Activated T-helper 17 cell treated with anti-CD3 and anti-CD28 coated beads, Interleukin-2, amount 50 U/mL, for 72 hours (primary cell): ENCODE measurements at regions not wholly inside any gene's neighbourhood (a gene's known extent, or its start where the extent isn't known, plus 50 kb on each side); places are given as distances from the start of the nearest gene placed in this dataset.

Experiments used
- ATAC-seq: fragments of 150-1000 bp; cut with Tn5 transposase; replicated peaks from 2 replicates; pipeline ENCODE4 v1.10.0; 2021; ENCODE audit warnings: mild to moderate bottlenecking, moderate library complexity
- H3K27ac Mint-ChIP-seq: one replicate; pipeline ENCODE4 v1.8.0; 2022; ENCODE audit warnings: mixed read lengths
- H3K27me3 Mint-ChIP-seq: one replicate; pipeline ENCODE4 v1.8.0; 2022; ENCODE audit warnings: mixed read lengths
- H3K36me3 Mint-ChIP-seq: one replicate; pipeline ENCODE4 v1.8.0; 2022; ENCODE audit warnings: low read depth, mild to moderate bottlenecking, mixed read lengths
- H3K4me1 Mint-ChIP-seq: one replicate; pipeline ENCODE4 v1.8.0; 2022; ENCODE audit warnings: mixed read lengths
- H3K4me3 Mint-ChIP-seq: one replicate; pipeline ENCODE4 v1.8.0; 2022; ENCODE audit warnings: mild to moderate bottlenecking, mixed read lengths
- H3K9me3 Mint-ChIP-seq: one replicate; pipeline ENCODE4 v1.8.0; 2022; ENCODE audit warnings: mixed read lengths

DNA sequence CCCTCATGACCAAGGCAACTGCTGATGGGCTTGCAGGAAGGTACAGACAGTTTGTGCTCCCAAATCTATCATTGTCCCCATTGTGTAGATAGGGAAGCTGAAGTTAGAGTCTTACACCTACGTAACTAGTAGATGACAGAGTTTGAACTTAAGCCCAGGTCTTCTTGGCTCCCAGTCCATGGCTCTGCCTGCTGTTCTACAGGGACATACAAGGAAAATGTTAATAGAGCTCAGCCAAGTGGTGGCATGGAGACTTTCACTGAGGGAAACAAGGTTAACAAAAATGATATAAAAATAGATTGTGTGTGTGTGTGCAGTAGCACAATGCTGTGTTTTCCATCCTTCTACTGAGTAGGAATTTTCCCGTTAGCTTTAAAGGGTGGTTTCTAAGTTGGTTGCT lies 936.5 kb downstream of the RPA4 start:
- Mint-ChIP-seq H3K36me3 (no peaks in the 10 kb centered on the region), H3K4me1 (no peaks in the 10 kb centered on the region), H3K27me3 (peaks cover 9% of the 10 kb centered on the region), H3K9me3 (peaks cover 5% of the 10 kb centered on the region), H3K4me3 (no peak overlapping the region), H3K27ac (no peak overlapping the region)
- no peak for ATAC-seq

DNA sequence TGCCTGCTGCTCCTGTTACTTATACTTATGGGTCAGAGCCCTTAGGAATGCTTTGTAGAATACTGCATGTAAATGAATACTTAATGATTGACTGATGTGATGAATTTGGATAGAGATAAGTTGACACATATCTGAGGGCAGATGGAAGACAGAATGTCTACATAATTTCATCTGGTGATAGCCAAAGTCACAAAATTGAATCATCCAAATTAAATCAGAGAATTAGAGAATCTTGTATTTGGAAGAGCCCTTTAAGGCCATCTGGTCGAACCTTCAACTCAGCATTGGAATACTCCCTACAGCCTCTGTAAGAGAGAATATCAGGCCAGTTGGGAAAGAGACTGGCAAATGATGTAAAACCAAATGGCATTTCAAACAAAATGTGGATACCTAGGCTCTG lies 944.8 kb downstream of the RPA4 start:
- Mint-ChIP-seq H3K4me1 (no peaks in the 10 kb centered on the region), H3K4me3 (no peak overlapping the region), H3K27ac (no peak overlapping the region), H3K27me3 (peaks cover 4% of the 10 kb centered on the region), H3K36me3 (no peaks in the 10 kb centered on the region), H3K9me3 (peaks cover 5% of the 10 kb centered on the region)
- no peak for ATAC-seq

DNA sequence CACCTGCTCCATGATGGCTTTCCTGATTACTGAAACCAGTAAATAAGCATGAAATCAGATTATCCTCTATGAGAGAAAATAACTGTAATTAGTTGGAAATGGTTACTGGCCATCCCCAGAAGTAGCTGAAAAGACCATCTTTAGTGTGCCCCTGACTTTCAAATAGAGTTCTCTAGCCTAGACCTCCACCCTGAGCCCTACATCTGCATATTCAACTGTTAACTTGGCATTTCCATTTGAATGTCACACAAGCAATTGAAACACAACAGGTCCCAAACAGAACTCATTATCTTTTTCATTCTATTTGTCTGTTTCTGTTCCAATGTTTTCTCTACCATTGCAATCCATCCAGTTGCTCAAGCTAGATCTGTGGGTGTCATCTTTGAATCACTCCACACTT lies 952.3 kb downstream of the RPA4 start:
- no peaks in the 10 kb centered on the region for H3K9me3 Mint-ChIP-seq
- no peak overlapping the region for H3K27ac Mint-ChIP-seq
- no peaks in the 10 kb centered on the region for H3K27me3 Mint-ChIP-seq
- ATAC-seq, result no peak
- no peaks in the 10 kb centered on the region for H3K4me1 Mint-ChIP-seq
- H3K4me3 Mint-ChIP-seq, result no peak overlapping the region
- H3K36me3 Mint-ChIP-seq, result no peaks in the 10 kb centered on the region

DNA sequence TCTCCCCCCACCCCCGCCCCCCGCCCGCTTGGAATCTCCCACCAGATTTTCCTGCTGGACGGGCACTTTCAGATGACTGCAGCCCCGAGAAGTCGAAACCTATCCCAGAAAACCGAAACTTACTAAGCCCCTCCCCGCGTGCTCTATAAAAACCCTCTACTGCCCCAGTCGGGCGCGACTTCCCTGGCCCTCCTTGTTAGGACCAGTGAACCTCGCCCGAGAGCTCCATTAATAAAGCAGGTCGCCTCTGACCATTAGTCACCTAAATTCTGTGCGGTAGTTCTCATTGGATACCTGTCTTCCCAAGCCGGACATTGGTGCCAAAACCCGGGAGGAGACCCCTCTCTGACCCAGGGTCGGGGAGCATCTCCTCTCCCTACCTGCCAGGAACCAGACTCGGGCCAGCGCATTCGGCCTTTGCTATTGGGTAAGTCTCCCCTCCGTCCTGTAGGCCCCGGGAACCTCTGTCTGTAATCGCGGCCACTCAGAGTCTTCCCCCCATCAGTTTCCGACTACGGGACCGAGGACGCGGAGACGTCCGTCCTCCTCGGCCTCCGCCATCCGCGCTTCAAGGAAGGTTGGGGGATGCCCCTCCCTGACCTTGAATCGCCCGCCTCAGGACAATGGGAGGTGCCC lies 958.0 kb downstream of the RPA4 start:
- Mint-ChIP-seq H3K9me3 (peaks cover 5% of the 10 kb centered on the region), H3K27me3 (no peaks in the 10 kb centered on the region), H3K4me3 (no peak overlapping the region), H3K4me1 (no peaks in the 10 kb centered on the region), H3K36me3 (no peaks in the 10 kb centered on the region), H3K27ac (no peak overlapping the region)
- no peak for ATAC-seq

DNA sequence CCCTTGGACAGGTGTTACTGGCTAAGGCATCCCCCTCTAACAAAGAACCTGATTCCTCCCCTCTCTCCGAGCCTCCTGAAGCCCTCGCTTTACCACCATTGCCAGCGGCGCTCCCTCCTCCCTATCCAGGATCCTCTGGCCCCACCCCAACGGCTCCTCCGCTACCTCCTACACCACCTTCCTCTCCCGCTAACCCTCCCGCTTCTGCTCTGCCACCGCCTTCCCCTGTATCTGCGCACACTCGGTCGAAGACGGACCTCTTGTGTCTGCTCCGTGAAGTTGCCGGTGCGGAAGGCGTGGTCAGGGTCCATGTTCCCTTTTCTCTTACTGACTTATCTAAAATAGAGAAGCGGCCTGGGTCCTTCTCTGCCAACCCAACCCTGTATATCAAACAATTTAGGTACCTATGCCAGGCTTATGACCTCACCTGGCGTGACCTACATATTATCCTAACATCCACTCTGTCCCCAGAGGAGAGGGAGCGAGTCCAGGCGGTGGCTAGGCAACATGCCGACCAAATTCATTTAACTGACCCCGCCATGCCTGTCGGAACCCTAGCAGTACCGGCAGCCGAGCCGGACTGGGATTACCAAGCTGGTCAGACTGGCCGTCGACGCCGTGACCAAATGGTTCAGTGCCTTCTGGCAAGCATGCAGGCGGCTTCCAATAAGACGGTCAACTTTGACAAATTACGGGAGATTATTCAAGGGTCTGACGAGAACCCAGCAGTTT lies 958.9 kb downstream of the RPA4 start:
- no peak overlapping the region for H3K27ac Mint-ChIP-seq

DNA sequence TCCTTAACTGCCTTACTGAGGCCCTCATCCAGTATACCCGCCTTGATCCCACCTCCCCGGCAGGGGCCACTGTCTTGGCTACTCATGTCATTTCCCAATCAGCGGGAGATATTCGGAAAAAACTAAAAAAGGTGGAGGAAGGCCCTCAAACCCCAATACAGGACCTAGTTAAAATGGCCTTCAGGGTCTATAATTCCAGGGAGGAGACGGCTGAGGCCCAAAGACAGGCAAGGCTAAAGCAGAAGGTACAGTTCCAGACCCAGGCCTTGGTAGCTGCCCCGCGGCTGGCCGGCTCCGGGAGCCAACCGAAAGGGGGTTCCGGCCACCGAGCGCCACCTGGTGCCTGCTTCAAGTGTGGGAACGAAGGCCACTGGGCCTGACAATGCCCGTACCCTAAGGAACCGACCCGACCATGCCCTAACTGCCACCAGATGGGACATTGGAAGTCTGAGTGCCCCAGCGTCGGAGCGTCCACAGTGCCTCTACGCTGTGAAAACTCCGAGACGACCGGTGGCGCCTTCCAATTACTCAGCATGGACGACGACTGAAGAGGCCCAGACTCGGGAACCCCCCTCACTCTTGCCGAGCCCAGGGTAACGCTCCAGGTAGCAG lies 959.6 kb downstream of the RPA4 start:
- ATAC-seq, result no peak
- Mint-ChIP-seq H3K27ac (no peak overlapping the region), H3K4me3 (no peak overlapping the region), H3K27me3 (no peaks in the 10 kb centered on the region), H3K36me3 (no peaks in the 10 kb centered on the region), H3K9me3 (peaks cover 5% of the 10 kb centered on the region), H3K4me1 (no peaks in the 10 kb centered on the region)

More for the DNA sequence above, 958.9 kb downstream of the RPA4 start:
- H3K4me1 Mint-ChIP-seq, result no peaks in the 10 kb centered on the region
- H3K27me3 Mint-ChIP-seq, result no peaks in the 10 kb centered on the region
- no peak overlapping the region for H3K4me3 Mint-ChIP-seq
- H3K9me3 Mint-ChIP-seq, result peaks cover 5% of the 10 kb centered on the region
- H3K36me3 Mint-ChIP-seq, result no peaks in the 10 kb centered on the region
- no peak for ATAC-seq

DNA sequence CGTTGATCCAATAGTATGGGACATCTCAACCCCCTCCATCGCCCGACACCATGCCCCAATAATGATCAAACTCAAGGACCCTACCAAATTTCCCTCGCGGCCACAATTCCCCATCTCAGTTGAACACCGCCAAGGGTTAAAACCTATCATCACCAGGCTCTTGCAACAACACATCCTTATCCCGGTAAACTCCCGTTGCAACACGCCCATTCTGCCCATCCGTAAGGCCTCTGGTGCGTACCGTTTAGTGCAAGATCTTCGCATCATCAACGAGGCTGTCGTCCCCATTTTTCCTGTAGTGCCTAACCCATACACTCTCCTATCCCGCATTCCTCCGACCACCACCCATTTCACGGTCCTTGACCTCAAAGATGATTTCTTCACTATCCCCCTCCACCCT lies 960.5 kb downstream of the RPA4 start:
- peaks cover 5% of the 10 kb centered on the region for H3K9me3 Mint-ChIP-seq
- ATAC-seq, result no peak
- no peaks in the 10 kb centered on the region for H3K4me1 Mint-ChIP-seq
- H3K36me3 Mint-ChIP-seq, result no peaks in the 10 kb centered on the region
- no peak overlapping the region for H3K27ac Mint-ChIP-seq
- H3K4me3 Mint-ChIP-seq, result no peak overlapping the region
- H3K27me3 Mint-ChIP-seq, result no peaks in the 10 kb centered on the region

DNA sequence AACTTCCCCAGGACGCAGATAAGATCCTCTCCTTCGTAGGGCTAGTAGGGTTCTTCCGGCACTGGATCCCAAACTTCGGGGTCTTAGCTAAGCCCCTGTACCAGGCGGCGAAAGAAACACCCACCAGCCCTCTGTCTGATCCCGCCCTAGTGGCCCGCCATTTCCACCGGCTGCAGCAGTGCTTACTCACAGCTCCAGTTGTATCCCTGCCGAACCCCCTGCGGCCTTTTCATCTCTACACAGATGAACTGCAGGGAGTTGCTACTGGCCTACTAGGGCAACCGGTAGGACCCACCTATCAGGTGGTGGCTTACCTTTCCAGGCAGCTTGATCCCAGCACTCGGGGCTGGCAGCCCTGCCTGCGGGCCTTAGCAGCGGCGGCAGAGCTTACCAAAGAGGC lies 961.2 kb downstream of the RPA4 start:
- Mint-ChIP-seq H3K36me3 (no peaks in the 10 kb centered on the region), H3K4me1 (no peaks in the 10 kb centered on the region), H3K9me3 (peaks cover 5% of the 10 kb centered on the region), H3K27me3 (no peaks in the 10 kb centered on the region), H3K27ac (no peak overlapping the region), H3K4me3 (no peak overlapping the region)
- ATAC-seq, result no peak

DNA sequence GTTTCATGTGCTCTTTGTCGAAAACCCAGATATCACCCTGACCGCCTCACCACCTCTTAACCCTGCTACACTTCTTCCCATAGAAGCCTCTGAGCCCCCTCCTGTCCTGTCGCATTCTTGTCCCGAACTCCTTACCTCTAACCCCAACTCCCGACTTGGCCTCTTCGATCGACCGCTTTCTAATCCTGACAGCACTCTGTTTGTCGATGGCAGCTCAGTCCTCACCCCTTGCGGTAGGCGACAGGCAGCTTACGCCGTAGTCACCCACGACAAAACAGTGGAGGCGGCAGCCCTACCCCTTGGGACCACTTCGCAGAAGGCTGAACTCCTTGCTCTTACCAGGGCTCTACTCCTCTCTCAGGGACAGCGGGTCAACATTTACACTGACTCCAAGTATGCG lies 961.7 kb downstream of the RPA4 start:
- Mint-ChIP-seq H3K4me3 (no peak overlapping the region), H3K4me1 (no peaks in the 10 kb centered on the region), H3K27ac (no peak overlapping the region), H3K9me3 (peaks cover 5% of the 10 kb centered on the region), H3K27me3 (no peaks in the 10 kb centered on the region), H3K36me3 (no peaks in the 10 kb centered on the region)
- no peak for ATAC-seq

DNA sequence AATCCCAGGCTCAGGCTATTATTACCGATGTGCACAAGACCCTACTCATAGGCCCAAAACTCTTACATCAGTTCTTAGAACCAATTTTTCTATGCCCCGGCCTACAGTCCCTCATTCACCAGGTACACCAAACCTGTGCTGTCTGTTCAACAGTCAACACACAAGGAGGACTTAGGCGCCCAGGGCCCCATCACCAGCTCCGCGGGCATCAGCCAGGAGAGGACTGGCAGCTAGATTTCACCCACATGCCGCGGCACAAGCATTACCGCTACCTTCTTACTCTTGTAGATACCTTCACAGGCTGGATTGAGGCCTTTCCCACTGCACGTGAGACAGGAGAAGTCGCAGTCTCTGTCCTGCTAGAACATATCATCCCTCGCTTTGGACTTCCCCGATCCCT lies 962.5 kb downstream of the RPA4 start:
- Mint-ChIP-seq H3K36me3 (no peaks in the 10 kb centered on the region), H3K4me3 (no peak overlapping the region), H3K27me3 (no peaks in the 10 kb centered on the region), H3K27ac (no peak overlapping the region), H3K9me3 (peaks cover 5% of the 10 kb centered on the region), H3K4me1 (no peaks in the 10 kb centered on the region)
- ATAC-seq, result no peak

DNA sequence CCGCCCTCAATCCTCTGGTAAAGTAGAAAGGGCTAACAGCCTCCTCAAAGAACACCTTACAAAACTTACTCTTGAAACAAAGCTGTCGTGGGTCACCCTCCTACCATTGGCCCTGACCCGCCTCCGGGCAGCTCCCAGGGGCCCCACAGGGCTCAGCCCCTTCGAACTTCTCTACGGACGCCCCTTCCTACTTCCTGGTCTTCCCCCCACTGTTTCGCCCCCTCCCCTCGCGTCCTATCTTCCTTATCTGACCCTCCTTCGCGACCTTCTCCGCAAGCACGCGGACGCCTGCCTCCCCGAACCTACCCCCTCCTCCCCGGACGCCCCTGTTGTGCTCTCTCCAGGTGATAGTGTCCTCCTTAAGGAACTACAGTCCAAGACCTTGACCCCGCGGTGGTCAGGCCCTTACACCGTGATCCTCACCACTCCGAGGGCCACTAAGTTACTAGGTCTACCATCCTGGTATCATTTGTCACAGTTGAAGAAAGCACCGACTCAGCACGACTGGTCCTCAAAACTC lies 963.1 kb downstream of the RPA4 start:
- Mint-ChIP-seq H3K27me3 (no peaks in the 10 kb centered on the region), H3K9me3 (peaks cover 5% of the 10 kb centered on the region), H3K27ac (no peak overlapping the region), H3K4me3 (no peak overlapping the region), H3K36me3 (no peaks in the 10 kb centered on the region), H3K4me1 (no peaks in the 10 kb centered on the region)
- no peak for ATAC-seq

DNA sequence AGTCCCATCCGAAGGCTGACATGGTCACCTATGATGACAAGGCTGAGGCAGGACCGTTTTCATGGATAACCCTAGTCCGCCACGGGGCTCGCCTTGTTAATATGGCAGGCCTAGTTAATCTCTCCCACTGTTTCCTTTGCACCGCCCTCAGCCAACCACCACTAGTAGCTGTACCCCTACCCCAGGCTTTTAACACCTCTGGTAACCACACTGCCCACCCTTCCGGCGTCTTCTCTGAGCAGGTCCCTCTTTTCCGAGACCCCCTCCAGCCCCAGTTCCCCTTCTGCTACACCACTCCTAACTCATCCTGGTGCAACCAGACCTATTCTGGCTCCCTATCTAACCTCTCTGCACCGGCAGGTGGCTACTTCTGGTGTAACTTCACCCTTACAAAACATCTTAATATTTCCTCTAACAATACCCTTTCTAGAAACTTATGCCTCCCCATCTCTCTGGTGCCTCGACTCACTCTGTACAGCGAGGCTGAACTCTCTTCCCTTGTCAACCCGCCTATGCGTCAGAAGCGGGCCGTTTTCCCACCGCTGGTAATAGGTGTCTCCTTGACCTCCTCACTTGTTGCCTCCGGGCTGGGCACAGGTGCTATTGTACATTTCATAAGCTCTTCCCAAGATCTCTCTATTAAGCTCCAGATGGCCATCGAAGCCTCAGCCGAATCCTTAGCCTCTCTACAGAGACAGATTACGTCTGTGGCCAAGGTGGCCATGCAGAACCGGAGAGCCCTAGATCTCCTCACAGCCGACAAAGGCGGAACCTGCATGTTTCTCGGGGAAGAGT lies 964.4 kb downstream of the RPA4 start:
- H3K4me1 Mint-ChIP-seq, result no peaks in the 10 kb centered on the region
- no peak overlapping the region for H3K27ac Mint-ChIP-seq
- H3K36me3 Mint-ChIP-seq, result no peaks in the 10 kb centered on the region
- no peak for ATAC-seq
- H3K9me3 Mint-ChIP-seq, result peaks cover 5% of the 10 kb centered on the region
- H3K4me3 Mint-ChIP-seq, result no peak overlapping the region
- no peaks in the 10 kb centered on the region for H3K27me3 Mint-ChIP-seq

DNA sequence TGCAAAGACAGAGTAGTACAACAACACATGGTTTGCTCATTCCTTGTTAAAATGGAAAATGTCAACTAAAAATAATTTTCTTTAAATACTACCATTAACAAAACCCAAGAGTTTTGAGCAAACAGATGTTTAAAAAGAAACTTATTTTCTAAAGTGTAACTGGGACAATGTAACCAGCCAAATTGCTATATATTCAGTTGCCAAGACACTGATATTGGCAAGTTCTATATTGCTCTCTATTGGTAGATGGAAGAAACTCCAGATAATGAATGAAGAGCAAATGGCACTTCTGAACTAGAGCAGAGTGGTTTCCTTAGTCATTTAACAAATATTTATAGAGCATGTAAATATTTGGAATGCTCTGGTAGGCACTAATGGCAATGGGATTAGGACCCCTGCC lies 966.2 kb downstream of the RPA4 start:
- Mint-ChIP-seq H3K27me3 (no peaks in the 10 kb centered on the region), H3K9me3 (peaks cover 5% of the 10 kb centered on the region), H3K27ac (no peak overlapping the region), H3K4me1 (no peaks in the 10 kb centered on the region), H3K36me3 (no peaks in the 10 kb centered on the region), H3K4me3 (no peak overlapping the region)
- ATAC-seq, result no peak

DNA sequence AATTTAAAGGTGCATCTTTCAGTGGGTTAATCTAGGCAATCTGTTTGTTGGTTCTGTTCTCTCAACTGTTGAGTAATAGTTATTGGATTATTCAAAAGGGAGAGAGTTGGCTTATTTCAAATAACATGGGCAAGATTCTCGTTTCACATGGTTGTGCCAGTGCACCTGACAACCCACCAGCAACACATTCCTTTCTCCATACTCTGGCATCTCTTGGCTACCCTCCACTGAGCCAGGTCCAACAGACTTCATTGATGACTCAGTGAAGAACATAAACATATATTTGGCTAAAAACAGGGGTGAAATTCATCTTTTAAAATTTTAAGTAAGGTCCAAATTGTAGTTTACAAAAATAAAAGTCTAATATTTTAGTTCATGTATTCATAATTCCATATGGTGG lies 967.2 kb downstream of the RPA4 start:
- no peak overlapping the region for H3K4me3 Mint-ChIP-seq
- ATAC-seq, result no peak
- H3K27ac Mint-ChIP-seq, result no peak overlapping the region
- H3K9me3 Mint-ChIP-seq, result no peaks in the 10 kb centered on the region
- no peaks in the 10 kb centered on the region for H3K27me3 Mint-ChIP-seq
- no peaks in the 10 kb centered on the region for H3K36me3 Mint-ChIP-seq
- H3K4me1 Mint-ChIP-seq, result no peaks in the 10 kb centered on the region
